ENCODE measurements at regions not wholly inside any gene's neighbourhood (a gene's known extent, or its start where the extent isn't known, plus 50 kb on each side); places are given as distances from the start of the nearest gene placed in this dataset.

- intact Hi-C loops (cut with DNase I), result no loop called here
- no peak for DNase-seq (ENCODE audit: low spot score)
Observed at GRCh38 chrX:33465137-33465536, 253.8 kb upstream of the DMD start.

DNA sequence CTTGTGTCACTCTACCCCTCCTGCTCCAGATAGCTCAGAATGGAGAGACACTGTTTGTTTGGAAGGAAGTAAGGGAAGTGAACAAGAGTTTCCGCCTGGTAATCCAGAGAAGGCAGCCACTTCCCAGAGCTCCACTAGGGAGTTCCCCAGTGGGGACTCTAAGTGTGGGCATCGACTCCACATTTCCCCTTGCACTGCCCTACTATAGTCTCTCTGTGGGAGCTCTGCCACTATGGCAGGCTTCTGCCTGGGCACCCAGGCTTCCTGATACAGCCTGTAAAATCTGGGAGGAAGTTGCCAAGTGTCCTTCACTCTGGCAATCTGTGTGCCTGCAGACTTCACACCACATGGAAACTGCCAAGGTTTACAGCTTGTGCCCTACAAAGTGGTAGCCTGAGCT lies 245.8 kb upstream of the DMD start:
- no peak for DNase-seq (ENCODE audit: low spot score)
- intact Hi-C loops (cut with DNase I), result no loop called here

GRCh38 chrX:33447285-33447684 lies 235.9 kb upstream of the DMD start:
- intact Hi-C loops (cut with DNase I), result no loop called here
- no peak for DNase-seq (ENCODE audit: low spot score)

- intact Hi-C loops (cut with DNase I), result loop anchor here (10.0 kb wide), 1 partner anchor 860 kb away; no protein-coding TSS in a partner anchor
- DNase-seq (ENCODE audit: low spot score), result no peak
Observed at GRCh38 chrX:33434256-33435092, 223.1 kb upstream of the DMD start.

GRCh38 chrX:33416273-33416805 lies 205.0 kb upstream of the DMD start:
- no peak for DNase-seq (ENCODE audit: low spot score)
- intact Hi-C loops (cut with DNase I), result no loop called here

DNA sequence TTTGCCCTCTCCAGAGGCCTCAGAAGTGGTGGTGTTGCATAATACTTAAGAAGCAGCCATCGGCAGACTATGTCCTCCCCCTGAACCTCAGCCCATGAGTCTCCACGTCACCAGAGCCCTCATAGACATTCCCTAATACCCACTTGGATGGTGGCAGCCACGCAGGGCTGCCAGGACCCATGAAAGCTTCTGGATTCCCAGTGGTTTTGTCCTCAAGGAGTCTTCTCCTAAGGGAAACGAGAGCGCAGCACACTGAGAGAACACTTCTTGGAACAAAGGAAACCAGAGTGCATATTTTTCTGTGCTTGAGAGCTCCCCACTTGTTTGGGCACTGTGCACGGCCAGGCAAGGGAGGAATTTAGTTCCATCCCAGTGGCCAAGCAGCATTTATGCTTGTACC lies 204.1 kb upstream of the DMD start:
- intact Hi-C loops (cut with DNase I), result no loop called here
- no peak for DNase-seq (ENCODE audit: low spot score)

GRCh38 chrX:33385546-33385945 lies 174.2 kb upstream of the DMD start:
- intact Hi-C loops (cut with DNase I), result no loop called here
- no peak for DNase-seq (ENCODE audit: low spot score)

- no peak for DNase-seq (ENCODE audit: low spot score)
- intact Hi-C loops (cut with DNase I), result no loop called here
Observed at GRCh38 chrX:33379839-33380238, 168.5 kb upstream of the DMD start.

DNA sequence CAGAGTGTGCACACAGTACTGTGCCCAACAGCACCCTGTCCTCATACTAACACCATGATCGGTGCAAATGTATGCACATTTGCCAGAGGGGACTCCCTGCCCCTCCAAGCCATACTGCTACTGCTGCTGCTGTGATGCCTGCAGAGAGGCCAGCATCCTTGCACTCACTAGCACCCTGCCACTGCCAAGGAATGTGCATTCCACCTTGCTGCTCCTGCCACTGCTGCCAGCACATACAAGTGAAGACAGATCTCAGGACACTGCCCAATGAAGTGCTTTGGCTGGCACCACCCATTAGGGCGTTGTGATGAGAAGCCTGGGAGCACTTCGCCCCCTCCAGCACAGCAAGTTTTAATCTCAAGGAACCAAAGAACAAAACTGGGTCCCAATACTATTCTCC lies 146.3 kb upstream of the DMD start:
- no peak for DNase-seq (ENCODE audit: low spot score)
- intact Hi-C loops (cut with DNase I), result no loop called here

- intact Hi-C loops (cut with DNase I), result loop anchor here (10.0 kb wide), 1 partner anchor 124 kb away; the partner anchor contains the start of gene DMD
- no peak for DNase-seq (ENCODE audit: low spot score)
Observed at GRCh38 chrX:33339219-33339618, 127.9 kb upstream of the DMD start.

GRCh38 chrX:33336783-33337182 lies 125.4 kb upstream of the DMD start:
- intact Hi-C loops (cut with DNase I), result loop anchor here (10.0 kb wide), 1 partner anchor 122 kb away; the partner anchor contains the start of gene DMD
- no peak for DNase-seq (ENCODE audit: low spot score)

GRCh38 chrX:33333271-33333670 lies 121.9 kb upstream of the DMD start:
- intact Hi-C loops (cut with DNase I), result loop anchor here (10.0 kb wide), 1 partner anchor 118 kb away; the partner anchor contains the start of gene DMD
- DNase-seq (ENCODE audit: low spot score), result no peak

- intact Hi-C loops (cut with DNase I), result loop anchor here (10.0 kb wide), 1 partner anchor 116 kb away; the partner anchor contains the start of gene DMD
- DNase-seq (ENCODE audit: low spot score), result no peak
Observed at GRCh38 chrX:33330798-33331197, 119.4 kb upstream of the DMD start.

GRCh38 chrX:33324099-33324498 lies 112.8 kb upstream of the DMD start:
- intact Hi-C loops (cut with DNase I), result no loop called here

GRCh38 chrX:33307911-33308354 lies 96.6 kb upstream of the DMD start:
- intact Hi-C loops (cut with DNase I), result no loop called here
- no peak for DNase-seq (ENCODE audit: low spot score)

More at GRCh38 chrX:33324099-33324498, 112.8 kb upstream of the DMD start:
- DNase-seq (ENCODE audit: low spot score), result no peak

DNA sequence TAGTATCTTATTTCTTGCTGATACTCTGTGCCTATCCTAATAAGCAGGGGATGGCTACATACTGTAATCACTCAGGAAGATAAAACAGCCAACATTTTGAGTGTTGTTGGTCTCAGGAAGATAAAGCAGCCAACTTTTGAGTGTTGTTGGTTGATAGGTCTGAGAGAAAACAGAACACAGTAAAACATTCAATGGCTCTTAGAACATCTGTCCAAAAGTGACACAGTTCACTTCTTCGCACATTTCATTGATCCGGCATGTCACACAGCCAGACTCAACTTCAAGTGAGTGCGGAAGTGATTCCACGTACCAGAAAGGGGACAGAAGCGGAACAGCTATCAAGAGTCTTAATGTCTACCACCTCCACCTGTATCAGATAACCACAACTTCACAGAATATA lies 87.3 kb upstream of the DMD start:
- intact Hi-C loops (cut with DNase I), result no loop called here
- DNase-seq (ENCODE audit: low spot score), result no peak

DNA sequence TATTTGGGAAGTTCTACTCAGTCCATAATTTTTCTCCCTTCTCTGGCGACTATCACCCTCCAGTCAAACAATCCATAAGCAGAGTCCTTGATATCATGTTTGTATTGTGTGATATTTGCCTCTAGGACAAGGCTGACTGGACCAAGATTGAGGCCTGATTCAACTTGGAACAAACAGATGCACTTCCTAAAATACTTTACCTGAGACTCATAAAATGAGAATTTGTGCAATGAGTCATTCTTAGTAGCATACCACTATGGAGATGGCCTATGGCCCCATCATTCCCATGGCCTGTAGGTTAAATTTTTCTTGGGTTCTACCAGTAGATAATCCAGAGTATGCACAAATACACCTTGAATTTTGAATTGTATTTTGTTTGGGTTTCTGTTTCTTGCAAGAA lies 74.2 kb upstream of the DMD start:
- DNase-seq (ENCODE audit: low spot score), result no peak
- intact Hi-C loops (cut with DNase I), result no loop called here

GRCh38 chrX:33277046-33277445 lies 65.7 kb upstream of the DMD start:
- DNase-seq (ENCODE audit: low spot score), result no peak

DNA sequence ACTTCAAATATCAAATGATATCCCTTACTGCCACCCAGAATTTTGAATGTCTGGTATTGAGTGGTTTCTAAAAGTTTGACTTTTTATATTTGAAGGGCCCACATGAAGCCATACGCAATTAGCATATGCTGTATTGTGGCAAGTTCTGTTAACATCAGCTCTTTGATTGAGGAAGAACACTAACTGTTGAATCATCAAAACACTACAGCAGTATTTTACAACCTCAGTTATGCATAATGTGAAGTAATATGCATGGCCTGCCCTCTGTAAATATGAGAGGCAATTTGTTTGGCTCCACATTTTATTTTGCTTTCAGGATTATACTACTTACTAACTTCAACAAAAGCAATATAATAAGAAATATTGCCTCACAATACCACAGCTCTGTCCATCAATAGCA lies 62.2 kb upstream of the DMD start:
- DNase-seq (ENCODE audit: low spot score), result no peak

More at GRCh38 chrX:33277046-33277445, 65.7 kb upstream of the DMD start:
- intact Hi-C loops (cut with DNase I), result no loop called here

GRCh38 chrX:33272986-33273385 lies 61.6 kb upstream of the DMD start:
- no peak for DNase-seq (ENCODE audit: low spot score)
- intact Hi-C loops (cut with DNase I), result no loop called here

More for the DNA sequence above, 62.2 kb upstream of the DMD start:
- intact Hi-C loops (cut with DNase I), result no loop called here

Data from cardiac septum (tissue), 1 donor.